Esophagus squamous epithelium (tissue), 4 donors: ENCODE measurements at regions not wholly inside any gene's neighbourhood (a gene's known extent, or its start where the extent isn't known, plus 50 kb on each side); places are given as distances from the start of the nearest gene placed in this dataset.

Experiments used
- POLR2A ChIP-seq, 4 donors: fragments of 450-650 bp; IDR thresholded peaks; one replicate each; pipeline ENCODE4 v1.6.1; 2017; ENCODE audit warnings: antibody characterized with exemption in 4 of 4, mild to moderate bottlenecking in 4 of 4, moderate library complexity in 3 of 4
- TF ChIP-seq, protein P1 (sequence below), 6 experiments: fragments of 450-650 bp in 4 of 6; fragments of 200-600 bp in 2 of 6; sonication (generic) in 2 of 6; IDR thresholded peaks; one replicate each; pipeline ENCODE4 v1.5.1; 2016 to 2019; ENCODE audit warnings: antibody characterized with exemption in 6 of 6, mild to moderate bottlenecking in 4 of 6, moderate library complexity in 4 of 6

DNA sequence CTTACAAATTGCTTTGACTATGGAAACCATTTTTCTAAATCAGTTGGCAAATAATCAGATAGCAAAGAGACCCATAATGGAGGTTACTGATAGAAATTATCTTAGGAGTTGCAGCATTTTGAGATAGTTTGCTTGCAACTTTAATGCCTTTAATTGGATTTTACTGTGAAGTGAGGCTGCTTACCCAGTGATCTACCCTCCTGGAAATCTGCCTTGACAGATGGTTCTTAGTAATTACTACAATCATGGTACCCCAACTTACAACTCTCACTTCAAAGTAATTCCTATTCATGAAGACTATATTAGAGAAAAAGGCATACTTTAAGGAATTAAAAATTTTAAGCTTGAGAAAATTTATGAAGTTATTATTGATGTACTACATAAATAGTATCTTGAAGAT, 1288.6 kb upstream of the CDH2 start:
- TF ChIP-seq, protein P1, sequence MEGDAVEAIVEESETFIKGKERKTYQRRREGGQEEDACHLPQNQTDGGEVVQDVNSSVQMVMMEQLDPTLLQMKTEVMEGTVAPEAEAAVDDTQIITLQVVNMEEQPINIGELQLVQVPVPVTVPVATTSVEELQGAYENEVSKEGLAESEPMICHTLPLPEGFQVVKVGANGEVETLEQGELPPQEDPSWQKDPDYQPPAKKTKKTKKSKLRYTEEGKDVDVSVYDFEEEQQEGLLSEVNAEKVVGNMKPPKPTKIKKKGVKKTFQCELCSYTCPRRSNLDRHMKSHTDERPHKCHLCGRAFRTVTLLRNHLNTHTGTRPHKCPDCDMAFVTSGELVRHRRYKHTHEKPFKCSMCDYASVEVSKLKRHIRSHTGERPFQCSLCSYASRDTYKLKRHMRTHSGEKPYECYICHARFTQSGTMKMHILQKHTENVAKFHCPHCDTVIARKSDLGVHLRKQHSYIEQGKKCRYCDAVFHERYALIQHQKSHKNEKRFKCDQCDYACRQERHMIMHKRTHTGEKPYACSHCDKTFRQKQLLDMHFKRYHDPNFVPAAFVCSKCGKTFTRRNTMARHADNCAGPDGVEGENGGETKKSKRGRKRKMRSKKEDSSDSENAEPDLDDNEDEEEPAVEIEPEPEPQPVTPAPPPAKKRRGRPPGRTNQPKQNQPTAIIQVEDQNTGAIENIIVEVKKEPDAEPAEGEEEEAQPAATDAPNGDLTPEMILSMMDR (IDR thresholded peaks at IDR 0.05): no peak
- no peak for TF ChIP-seq POLR2A (IDR thresholded peaks at IDR 0.05)
